Fibroblast of mammary gland (primary cell): ENCODE measurements at regions not wholly inside any gene's neighbourhood (a gene's known extent, or its start where the extent isn't known, plus 50 kb on each side); places are given as distances from the start of the nearest gene placed in this dataset.

Source experiments
- DNase-seq: peaks from one replicate; pipeline ENCODE4 v3.0.0-alpha.2; 2010; ENCODE audit warnings: low read depth
- H3K4me3 ChIP-seq: 2 replicates; pipeline ENCODE4 v1.5.1; 2011; ENCODE audit warnings: low read depth, mild to moderate bottlenecking, low read length, moderate library complexity; ENCODE audit not compliant: control insufficient read depth
- TF ChIP-seq, protein P1 (sequence below): conservative IDR thresholded peaks from 2 replicates; pipeline ENCODE4 v1.5.1; 2011; ENCODE audit warnings: low read depth, low read length, inconsistent platforms; ENCODE audit not compliant: control insufficient read depth, insufficient read depth

DNA sequence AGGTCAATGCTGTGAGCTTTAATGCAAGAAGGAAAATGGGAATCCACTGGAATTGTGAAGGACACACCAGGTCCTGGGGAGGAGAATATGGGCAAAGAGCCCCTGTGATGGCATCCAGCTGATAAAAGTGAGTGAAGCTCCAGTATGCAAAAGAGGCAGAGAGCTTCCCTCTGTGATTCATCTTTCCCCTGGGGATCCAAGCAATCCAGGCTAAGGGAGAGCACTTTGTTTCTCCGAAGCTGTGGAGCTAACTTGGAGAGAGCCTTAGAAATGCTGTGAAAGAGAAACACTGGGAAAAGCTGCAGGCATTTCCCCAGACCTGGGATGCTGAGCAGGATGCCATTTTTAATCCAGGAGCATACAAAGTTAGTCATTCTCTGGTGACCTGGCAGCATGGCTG is 489.5 kb downstream of the SH2D4B start:
- TF ChIP-seq, protein P1, sequence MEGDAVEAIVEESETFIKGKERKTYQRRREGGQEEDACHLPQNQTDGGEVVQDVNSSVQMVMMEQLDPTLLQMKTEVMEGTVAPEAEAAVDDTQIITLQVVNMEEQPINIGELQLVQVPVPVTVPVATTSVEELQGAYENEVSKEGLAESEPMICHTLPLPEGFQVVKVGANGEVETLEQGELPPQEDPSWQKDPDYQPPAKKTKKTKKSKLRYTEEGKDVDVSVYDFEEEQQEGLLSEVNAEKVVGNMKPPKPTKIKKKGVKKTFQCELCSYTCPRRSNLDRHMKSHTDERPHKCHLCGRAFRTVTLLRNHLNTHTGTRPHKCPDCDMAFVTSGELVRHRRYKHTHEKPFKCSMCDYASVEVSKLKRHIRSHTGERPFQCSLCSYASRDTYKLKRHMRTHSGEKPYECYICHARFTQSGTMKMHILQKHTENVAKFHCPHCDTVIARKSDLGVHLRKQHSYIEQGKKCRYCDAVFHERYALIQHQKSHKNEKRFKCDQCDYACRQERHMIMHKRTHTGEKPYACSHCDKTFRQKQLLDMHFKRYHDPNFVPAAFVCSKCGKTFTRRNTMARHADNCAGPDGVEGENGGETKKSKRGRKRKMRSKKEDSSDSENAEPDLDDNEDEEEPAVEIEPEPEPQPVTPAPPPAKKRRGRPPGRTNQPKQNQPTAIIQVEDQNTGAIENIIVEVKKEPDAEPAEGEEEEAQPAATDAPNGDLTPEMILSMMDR = no peak
- H3K4me3 ChIP-seq = no peak overlapping the region
- no peak for DNase-seq

DNA sequence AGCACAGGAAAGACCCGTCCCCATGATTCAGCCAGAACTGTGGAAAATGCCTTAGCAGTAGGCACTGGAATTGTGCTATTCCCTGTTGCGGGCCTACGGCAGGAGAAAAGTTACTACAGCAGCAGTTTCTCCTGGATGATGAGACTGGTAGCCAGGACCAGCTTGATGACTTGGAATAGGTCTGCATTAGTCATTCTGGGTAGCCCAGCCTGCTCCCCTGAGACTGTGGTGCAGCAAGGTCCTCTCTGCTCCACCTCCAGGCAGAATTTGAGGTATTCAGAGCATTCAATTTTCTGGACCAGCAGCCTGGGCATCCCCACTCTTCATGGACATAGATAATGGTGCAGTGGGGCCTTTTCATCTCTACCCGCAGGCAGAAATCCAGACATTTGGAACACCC is 490.0 kb downstream of the SH2D4B start:
- no peak for DNase-seq
- H3K4me3 ChIP-seq = no peak overlapping the region
- TF ChIP-seq, protein P1 = no peak

DNA sequence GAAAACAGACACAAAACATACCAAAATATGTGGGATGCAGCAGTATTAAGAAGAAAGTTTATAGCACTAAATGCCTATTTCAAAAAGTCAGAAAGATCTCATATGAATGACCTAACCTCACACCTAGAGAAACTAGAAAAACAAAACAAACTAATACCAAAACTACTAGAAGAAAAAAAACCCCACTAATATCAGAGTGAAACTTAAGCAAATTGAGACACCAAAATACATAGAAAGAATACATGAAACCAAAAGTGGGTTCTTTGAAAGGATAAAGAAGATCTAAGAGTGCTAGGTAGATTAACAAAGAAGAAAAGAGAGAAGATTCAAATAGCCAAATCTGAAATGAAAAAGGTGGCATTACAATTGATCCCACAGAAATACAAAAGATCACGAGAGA is 494.1 kb downstream of the SH2D4B start:
- H3K4me3 ChIP-seq = no peak overlapping the region
- TF ChIP-seq, protein P1 = no peak
- DNase-seq = no peak

DNA sequence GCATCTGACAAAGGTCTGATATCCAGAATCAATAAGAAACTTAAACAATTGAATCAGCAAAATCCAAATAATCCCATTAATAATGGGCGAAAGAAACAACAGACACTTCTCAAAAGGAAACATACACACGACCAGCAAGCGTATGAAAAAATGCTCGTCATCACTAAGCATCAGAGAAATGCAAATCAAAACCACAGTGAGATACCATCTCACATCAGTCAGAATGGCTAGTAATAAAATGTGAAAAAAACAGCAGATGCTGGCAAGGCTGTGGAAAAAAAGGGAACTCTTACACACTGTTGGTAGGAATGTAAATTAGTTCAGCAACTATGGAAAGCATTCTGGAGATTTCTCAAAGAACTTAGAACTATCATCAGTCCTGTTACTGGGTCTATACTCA is 496.7 kb downstream of the SH2D4B start:
- DNase-seq = no peak
- TF ChIP-seq, protein P1 = no peak
- H3K4me3 ChIP-seq = no peak overlapping the region

DNA sequence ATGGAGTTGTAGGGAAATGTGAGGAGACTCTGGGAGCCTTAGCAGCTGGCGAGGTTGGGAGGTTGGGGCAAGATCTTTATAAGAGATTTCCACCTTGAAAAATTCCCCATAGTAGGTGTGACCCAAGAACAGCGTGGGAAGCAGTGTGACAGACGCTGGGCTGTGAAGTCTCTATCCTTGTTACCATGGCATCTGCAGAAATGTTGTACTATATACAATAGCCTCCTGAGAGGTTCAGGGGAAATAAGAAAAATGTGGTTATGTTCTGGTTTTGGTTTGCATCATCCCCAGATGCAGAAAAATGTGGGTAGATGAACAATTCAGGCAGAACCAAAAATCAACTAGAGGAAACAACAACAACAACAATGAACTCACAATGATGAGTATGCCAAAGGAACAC is 498.6 kb downstream of the SH2D4B start:
- no peak for DNase-seq
- TF ChIP-seq, protein P1 = no peak
- no peak overlapping the region for H3K4me3 ChIP-seq

DNA sequence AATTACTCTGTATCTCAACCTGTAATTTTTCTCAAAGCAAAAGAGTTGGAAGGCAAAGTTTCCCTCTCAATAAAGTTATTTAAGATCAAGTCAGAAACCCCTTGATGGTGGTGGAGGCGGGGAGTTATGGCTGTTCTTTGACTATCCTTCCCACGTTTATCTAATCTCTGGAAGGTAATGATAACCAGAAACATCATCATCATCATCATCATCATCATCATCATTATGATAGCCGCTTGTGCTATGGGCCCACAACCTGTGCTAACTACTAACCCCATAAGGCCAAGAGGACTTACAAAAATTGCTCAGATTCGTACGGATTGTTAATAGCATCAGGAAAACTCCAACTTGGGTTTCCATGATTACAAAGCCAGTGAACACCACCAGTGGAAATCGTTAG is 502.3 kb downstream of the SH2D4B start:
- TF ChIP-seq, protein P1 = no peak
- no peak overlapping the region for H3K4me3 ChIP-seq
- no peak for DNase-seq

DNA sequence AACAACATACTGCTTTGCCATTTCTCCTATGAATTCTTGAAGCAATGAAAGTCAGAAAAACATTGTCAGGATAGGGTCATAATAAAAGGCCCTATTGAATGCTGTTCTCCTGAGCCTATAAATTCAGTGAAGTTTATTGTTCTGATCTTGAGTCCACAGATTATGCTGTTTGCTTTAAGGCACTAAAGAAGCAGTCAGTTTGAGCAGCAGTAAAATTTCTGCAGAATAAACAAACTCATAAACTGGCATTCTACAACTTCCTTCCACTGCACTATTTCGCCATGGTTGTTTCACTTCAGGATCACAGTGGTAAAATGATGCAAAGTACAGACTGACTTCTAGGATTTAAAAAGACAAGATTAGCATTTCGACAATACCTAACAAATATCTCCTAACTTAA is 503.2 kb downstream of the SH2D4B start:
- TF ChIP-seq, protein P1 = no peak
- no peak for DNase-seq
- no peak overlapping the region for H3K4me3 ChIP-seq
